ENCODE measurements at regions not wholly inside any gene's neighbourhood (a gene's known extent, or its start where the extent isn't known, plus 50 kb on each side); places are given as distances from the start of the nearest gene placed in this dataset.

DNA sequence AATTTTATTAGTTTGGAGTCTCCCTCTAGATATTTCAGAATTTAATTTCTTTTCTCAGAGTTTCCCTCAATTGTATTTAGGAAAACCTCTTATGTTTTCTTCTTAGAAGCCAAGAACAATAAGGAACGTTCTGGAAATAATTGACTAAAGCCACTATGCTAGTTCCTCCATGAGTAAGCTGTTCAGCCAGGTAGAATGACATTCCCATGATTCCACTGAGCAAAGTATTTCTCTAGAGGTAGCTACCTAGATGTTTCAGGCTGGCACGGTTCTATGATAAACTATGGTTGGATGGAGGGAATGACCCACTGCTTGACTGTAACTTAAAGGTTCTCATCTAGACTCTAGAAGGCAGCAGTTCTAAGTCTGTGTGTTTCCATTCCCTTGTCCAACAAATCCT is 62.4 kb downstream of the CLDN17 start:
- Histone ChIP-seq H3K27ac (ENCODE audit: low read depth, low read length, poor library complexity, severe bottlenecking) (no peak overlapping the region), H3K9me2 (ENCODE audit: insufficient read depth, low read length) (no peaks in the 10 kb centered on the region), H2AFZ (ENCODE audit: low read length) (no peak overlapping the region), H3K4me1 (ENCODE audit: insufficient read depth, low read length, poor library complexity, severe bottlenecking) (no peaks in the 10 kb centered on the region), H3K79me2 (ENCODE audit: insufficient read depth, low read depth, low read length) (no peaks in the 10 kb centered on the region), H3K4me3 (ENCODE audit: low read depth, low read length, poor library complexity, severe bottlenecking) (no peak overlapping the region), H4K20me1 (ENCODE audit: insufficient read depth, low read length) (no peaks in the 10 kb centered on the region), H3K36me3 (ENCODE audit: insufficient read depth, low read length) (no peaks in the 10 kb centered on the region), H3K9me3 (ENCODE audit: low read length) (no peaks in the 10 kb centered on the region), H3K4me2 (ENCODE audit: low read length) (no peak overlapping the region)
- ChIA-PET CTCF (ENCODE audit: unreplicated experiment) (no interaction called here), POLR2A (no interaction called here)
- BruUV-seq (replicated peaks): no TSS peak
- intact Hi-C loops (cut with micrococcal nuclease; ENCODE audit: unreplicated experiment): no loop called here
- no peak for DNase-seq (ENCODE audit: low spot score)
- TF ChIP-seq EZH2phosphoT487 (IDR thresholded peaks at IDR 0.05; ENCODE audit: borderline replicate concordance, low read depth, low read length): no peak
- TF ChIP-seq, protein P1, sequence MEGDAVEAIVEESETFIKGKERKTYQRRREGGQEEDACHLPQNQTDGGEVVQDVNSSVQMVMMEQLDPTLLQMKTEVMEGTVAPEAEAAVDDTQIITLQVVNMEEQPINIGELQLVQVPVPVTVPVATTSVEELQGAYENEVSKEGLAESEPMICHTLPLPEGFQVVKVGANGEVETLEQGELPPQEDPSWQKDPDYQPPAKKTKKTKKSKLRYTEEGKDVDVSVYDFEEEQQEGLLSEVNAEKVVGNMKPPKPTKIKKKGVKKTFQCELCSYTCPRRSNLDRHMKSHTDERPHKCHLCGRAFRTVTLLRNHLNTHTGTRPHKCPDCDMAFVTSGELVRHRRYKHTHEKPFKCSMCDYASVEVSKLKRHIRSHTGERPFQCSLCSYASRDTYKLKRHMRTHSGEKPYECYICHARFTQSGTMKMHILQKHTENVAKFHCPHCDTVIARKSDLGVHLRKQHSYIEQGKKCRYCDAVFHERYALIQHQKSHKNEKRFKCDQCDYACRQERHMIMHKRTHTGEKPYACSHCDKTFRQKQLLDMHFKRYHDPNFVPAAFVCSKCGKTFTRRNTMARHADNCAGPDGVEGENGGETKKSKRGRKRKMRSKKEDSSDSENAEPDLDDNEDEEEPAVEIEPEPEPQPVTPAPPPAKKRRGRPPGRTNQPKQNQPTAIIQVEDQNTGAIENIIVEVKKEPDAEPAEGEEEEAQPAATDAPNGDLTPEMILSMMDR (conservative IDR thresholded peaks at IDR 0.05; ENCODE audit: low read length): no peak

GRCh38 chr21:30102871-30103270 is 63.7 kb downstream of the CLDN17 start:
- BruUV-seq (replicated peaks): no TSS peak
- Histone ChIP-seq H3K79me2 (ENCODE audit: insufficient read depth, low read depth, low read length) (no peaks in the 10 kb centered on the region), H3K27ac (ENCODE audit: low read depth, low read length, poor library complexity, severe bottlenecking) (no peak overlapping the region), H2AFZ (ENCODE audit: low read length) (no peak overlapping the region), H3K9me3 (ENCODE audit: low read length) (no peaks in the 10 kb centered on the region), H3K9me2 (ENCODE audit: insufficient read depth, low read length) (no peaks in the 10 kb centered on the region), H3K4me1 (ENCODE audit: insufficient read depth, low read length, poor library complexity, severe bottlenecking) (no peaks in the 10 kb centered on the region), H4K20me1 (ENCODE audit: insufficient read depth, low read length) (no peaks in the 10 kb centered on the region), H3K4me2 (ENCODE audit: low read length) (no peak overlapping the region), H3K4me3 (ENCODE audit: low read depth, low read length, poor library complexity, severe bottlenecking) (no peak overlapping the region), H3K36me3 (ENCODE audit: insufficient read depth, low read length) (no peaks in the 10 kb centered on the region)
- TF ChIP-seq, protein P1 (conservative IDR thresholded peaks at IDR 0.05; ENCODE audit: low read length): no peak
- TF ChIP-seq EZH2phosphoT487 (IDR thresholded peaks at IDR 0.05; ENCODE audit: borderline replicate concordance, low read depth, low read length): no peak
- ChIA-PET POLR2A (interaction anchor here (0.6 kb wide), 1 partner anchor 619 kb away, joined by 9 read pairs; no protein-coding TSS in a partner anchor), CTCF (ENCODE audit: unreplicated experiment) (no interaction called here)
- no peak for DNase-seq (ENCODE audit: low spot score)
- intact Hi-C loops (cut with micrococcal nuclease; ENCODE audit: unreplicated experiment): no loop called here

GRCh38 chr21:30101967-30102366 is 64.6 kb downstream of the CLDN17 start:
- Histone ChIP-seq H4K20me1 (ENCODE audit: insufficient read depth, low read length) (no peaks in the 10 kb centered on the region), H3K36me3 (ENCODE audit: insufficient read depth, low read length) (no peaks in the 10 kb centered on the region), H3K27ac (ENCODE audit: low read depth, low read length, poor library complexity, severe bottlenecking) (no peak overlapping the region), H3K9me3 (ENCODE audit: low read length) (no peaks in the 10 kb centered on the region), H3K4me3 (ENCODE audit: low read depth, low read length, poor library complexity, severe bottlenecking) (no peak overlapping the region), H2AFZ (ENCODE audit: low read length) (no peak overlapping the region), H3K4me2 (ENCODE audit: low read length) (no peak overlapping the region), H3K4me1 (ENCODE audit: insufficient read depth, low read length, poor library complexity, severe bottlenecking) (no peaks in the 10 kb centered on the region), H3K9me2 (ENCODE audit: insufficient read depth, low read length) (no peaks in the 10 kb centered on the region), H3K79me2 (ENCODE audit: insufficient read depth, low read depth, low read length) (no peaks in the 10 kb centered on the region)
- DNase-seq (ENCODE audit: low spot score): no peak
- no TSS peak for BruUV-seq (replicated peaks)
- intact Hi-C loops (cut with micrococcal nuclease; ENCODE audit: unreplicated experiment): no loop called here
- TF ChIP-seq, protein P1 (conservative IDR thresholded peaks at IDR 0.05; ENCODE audit: low read length): no peak
- TF ChIP-seq EZH2phosphoT487 (IDR thresholded peaks at IDR 0.05; ENCODE audit: borderline replicate concordance, low read depth, low read length): no peak
- ChIA-PET CTCF (ENCODE audit: unreplicated experiment) (no interaction called here), POLR2A (interaction anchor here (0.6 kb wide), 1 partner anchor 618 kb away, joined by 9 read pairs; no protein-coding TSS in a partner anchor)
